ENCODE measurements at regions not wholly inside any gene's neighbourhood (a gene's known extent, or its start where the extent isn't known, plus 50 kb on each side); places are given as distances from the start of the nearest gene placed in this dataset.
"Not testable (repeated sequence)": the region's sequence is repeated elsewhere in the genome, so short reads cannot be mapped to it uniquely, and the experiment has no call there.

DNA sequence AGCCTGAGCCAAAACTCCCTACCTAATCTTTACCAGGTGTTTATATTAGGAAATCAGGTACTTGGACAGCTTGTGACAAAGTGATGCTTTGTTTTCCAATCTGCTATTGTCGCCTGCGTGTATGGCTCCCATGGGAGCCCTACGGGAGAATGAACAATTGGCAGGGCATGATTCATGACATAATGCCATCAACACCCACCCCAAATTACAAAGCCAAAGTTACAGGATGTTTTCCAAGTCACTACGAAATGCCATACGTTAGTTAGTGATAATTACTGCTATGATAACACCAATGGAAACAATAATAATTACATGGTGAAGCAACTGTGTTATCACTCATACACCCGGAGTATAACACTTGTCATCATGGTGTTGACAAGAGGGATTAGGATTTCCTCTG, 226.4 kb downstream of the FAM181B start:
- Histone ChIP-seq H3K36me3 (ENCODE audit: insufficient read depth, insufficient read length, low read length) (no peaks in the 10 kb centered on the region), H3K9me3 (ENCODE audit: insufficient read depth, low read length) (no peaks in the 10 kb centered on the region), H3K4me3 (ENCODE audit: insufficient read length, low read depth) (no peak overlapping the region), H3K27me3 (ENCODE audit: insufficient read depth, insufficient read length) (no peaks in the 10 kb centered on the region), H3K4me1 (ENCODE audit: insufficient read depth, insufficient read length) (no peaks in the 10 kb centered on the region), H3K9ac (ENCODE audit: insufficient read length, low read depth) (no peak overlapping the region)
- DNase-seq (ENCODE audit: low read depth, low spot score) = no peak
- no peak for TF ChIP-seq SUZ12 (IDR thresholded peaks at IDR 0.05; ENCODE audit: extremely low read depth, insufficient read depth, insufficient read length)
- no peak for TF ChIP-seq YY1 (IDR thresholded peaks at IDR 0.05; ENCODE audit: insufficient read depth, insufficient read length)
- TF ChIP-seq ZNF274 (IDR thresholded peaks at IDR 0.05; ENCODE audit: low read depth, low read length) = no peak

DNA sequence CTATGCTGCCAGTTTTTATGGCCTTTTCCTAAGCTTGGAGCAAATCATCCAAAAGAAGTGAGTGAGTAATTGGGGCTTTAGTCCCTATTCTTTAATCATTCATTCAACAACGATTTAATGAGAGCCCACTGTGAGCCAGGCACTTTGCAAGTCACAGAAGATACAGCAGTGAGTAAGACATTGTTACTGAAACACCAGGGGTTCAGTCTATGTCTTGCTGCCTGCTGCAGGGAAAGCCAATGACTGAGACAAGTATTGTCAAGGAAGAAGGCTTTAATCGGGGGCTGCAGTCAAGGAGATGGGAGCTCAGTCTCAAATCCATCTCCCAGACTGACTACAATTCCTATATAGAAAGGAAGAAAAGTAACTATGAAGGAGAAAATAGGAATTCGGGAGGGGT, 228.3 kb downstream of the FAM181B start:
- Histone ChIP-seq H3K9ac (ENCODE audit: insufficient read length, low read depth) (no peak overlapping the region), H3K9me3 (ENCODE audit: insufficient read depth, low read length) (no peaks in the 10 kb centered on the region), H3K4me1 (ENCODE audit: insufficient read depth, insufficient read length) (no peaks in the 10 kb centered on the region), H3K36me3 (ENCODE audit: insufficient read depth, insufficient read length, low read length) (no peaks in the 10 kb centered on the region), H3K4me3 (ENCODE audit: insufficient read length, low read depth) (no peak overlapping the region), H3K27me3 (ENCODE audit: insufficient read depth, insufficient read length) (no peaks in the 10 kb centered on the region)
- no peak for TF ChIP-seq YY1 (IDR thresholded peaks at IDR 0.05; ENCODE audit: insufficient read depth, insufficient read length)
- no peak for TF ChIP-seq SUZ12 (IDR thresholded peaks at IDR 0.05; ENCODE audit: extremely low read depth, insufficient read depth, insufficient read length)
- no peak for TF ChIP-seq ZNF274 (IDR thresholded peaks at IDR 0.05; ENCODE audit: low read depth, low read length)
- DNase-seq (ENCODE audit: low read depth, low spot score) = peak; percentile 28

DNA sequence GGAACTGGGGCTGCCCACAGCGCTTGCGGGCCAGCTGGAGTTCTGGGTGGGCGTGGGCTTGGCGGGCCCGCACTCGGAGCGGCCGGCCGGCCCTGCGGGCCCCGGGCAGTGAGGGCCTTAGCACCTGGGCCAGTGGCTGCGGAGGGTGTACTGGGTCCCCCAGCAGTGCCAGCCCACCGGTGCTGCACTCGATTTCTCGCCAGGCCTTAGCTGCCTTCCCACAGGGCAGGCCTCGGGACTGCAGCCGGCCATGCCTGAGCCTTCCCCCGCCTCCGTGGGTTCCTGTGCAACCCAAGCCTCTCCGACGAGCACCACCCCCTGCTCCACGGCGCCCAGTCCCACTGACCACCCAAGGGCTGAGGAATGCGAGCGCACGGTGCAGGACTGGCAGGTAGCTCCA, 232.5 kb downstream of the FAM181B start:
- H3K9ac ChIP-seq (ENCODE audit: insufficient read length, low read depth); H3K9me3 ChIP-seq (ENCODE audit: insufficient read depth, low read length); H3K4me1 ChIP-seq (ENCODE audit: insufficient read depth, insufficient read length); DNase-seq (ENCODE audit: low read depth, low spot score); H3K36me3 ChIP-seq (ENCODE audit: insufficient read depth, insufficient read length, low read length); H3K4me3 ChIP-seq (ENCODE audit: insufficient read length, low read depth); H3K27me3 ChIP-seq (ENCODE audit: insufficient read depth, insufficient read length): not testable (repeated sequence)

DNA sequence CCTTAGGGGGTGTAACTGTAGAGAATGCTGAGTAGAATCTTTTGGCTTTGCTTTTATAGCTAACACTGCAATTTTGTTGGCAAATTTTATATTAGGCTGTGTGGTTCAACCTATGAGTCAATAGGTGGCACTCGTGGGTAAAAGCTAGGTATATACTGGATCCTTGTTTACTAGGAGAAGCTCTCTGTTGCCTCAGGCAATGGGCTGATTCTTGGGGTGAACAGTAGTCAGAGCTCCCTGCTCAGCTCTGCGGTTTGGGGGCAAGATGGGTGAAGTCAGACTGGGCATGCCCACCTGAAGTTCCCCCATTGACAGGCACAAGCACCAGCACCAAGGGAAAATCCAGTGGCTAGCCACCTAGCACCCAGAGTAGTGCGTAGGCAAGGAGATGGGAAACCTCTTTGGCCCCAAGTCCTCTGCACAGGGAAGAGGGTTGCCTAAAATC, 238.7 kb downstream of the FAM181B start:
- Histone ChIP-seq H3K4me1 (ENCODE audit: insufficient read depth, insufficient read length) (no peaks in the 10 kb centered on the region), H3K9ac (ENCODE audit: insufficient read length, low read depth) (no peak overlapping the region), H3K36me3 (ENCODE audit: insufficient read depth, insufficient read length, low read length) (no peaks in the 10 kb centered on the region), H3K27me3 (ENCODE audit: insufficient read depth, insufficient read length) (no peaks in the 10 kb centered on the region), H3K4me3 (ENCODE audit: insufficient read length, low read depth) (no peak overlapping the region), H3K9me3 (ENCODE audit: insufficient read depth, low read length) (no peaks in the 10 kb centered on the region)
- DNase-seq (ENCODE audit: low read depth, low spot score) = peak; percentile 30
- TF ChIP-seq ZNF274 (IDR thresholded peaks at IDR 0.05; ENCODE audit: low read depth, low read length) = no peak
- no peak for TF ChIP-seq SUZ12 (IDR thresholded peaks at IDR 0.05; ENCODE audit: extremely low read depth, insufficient read depth, insufficient read length)
- TF ChIP-seq YY1 (IDR thresholded peaks at IDR 0.05; ENCODE audit: insufficient read depth, insufficient read length) = no peak

DNA sequence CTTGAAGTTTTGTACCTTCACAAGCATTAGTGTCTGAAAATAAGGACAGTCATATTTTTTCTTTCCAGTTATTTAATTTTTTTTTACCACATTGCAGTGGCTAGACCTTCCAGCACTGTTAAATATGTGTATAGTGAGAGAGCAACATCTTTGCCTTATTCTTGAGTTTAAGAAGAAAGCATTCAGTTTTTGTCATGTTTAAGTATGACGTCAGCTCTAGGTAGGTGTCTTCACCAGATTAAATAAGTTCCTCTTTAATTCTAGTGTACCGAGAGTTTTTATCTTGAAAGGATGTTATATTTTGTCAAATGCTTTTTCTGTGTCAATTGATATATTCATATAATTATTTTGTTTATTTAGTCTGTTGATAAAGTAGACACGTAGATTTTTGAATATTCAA, 258.8 kb downstream of the FAM181B start:
- no peak for DNase-seq (ENCODE audit: low read depth, low spot score)
- Histone ChIP-seq H3K9ac (ENCODE audit: insufficient read length, low read depth) (no peak overlapping the region), H3K27me3 (ENCODE audit: insufficient read depth, insufficient read length) (no peaks in the 10 kb centered on the region), H3K4me3 (ENCODE audit: insufficient read length, low read depth) (no peak overlapping the region), H3K9me3 (ENCODE audit: insufficient read depth, low read length) (no peaks in the 10 kb centered on the region), H3K4me1 (ENCODE audit: insufficient read depth, insufficient read length) (no peaks in the 10 kb centered on the region), H3K36me3 (ENCODE audit: insufficient read depth, insufficient read length, low read length) (no peaks in the 10 kb centered on the region)
- TF ChIP-seq SUZ12 (IDR thresholded peaks at IDR 0.05; ENCODE audit: extremely low read depth, insufficient read depth, insufficient read length) = no peak
- TF ChIP-seq YY1 (IDR thresholded peaks at IDR 0.05; ENCODE audit: insufficient read depth, insufficient read length) = no peak
- TF ChIP-seq ZNF274 (IDR thresholded peaks at IDR 0.05; ENCODE audit: low read depth, low read length) = no peak

DNA sequence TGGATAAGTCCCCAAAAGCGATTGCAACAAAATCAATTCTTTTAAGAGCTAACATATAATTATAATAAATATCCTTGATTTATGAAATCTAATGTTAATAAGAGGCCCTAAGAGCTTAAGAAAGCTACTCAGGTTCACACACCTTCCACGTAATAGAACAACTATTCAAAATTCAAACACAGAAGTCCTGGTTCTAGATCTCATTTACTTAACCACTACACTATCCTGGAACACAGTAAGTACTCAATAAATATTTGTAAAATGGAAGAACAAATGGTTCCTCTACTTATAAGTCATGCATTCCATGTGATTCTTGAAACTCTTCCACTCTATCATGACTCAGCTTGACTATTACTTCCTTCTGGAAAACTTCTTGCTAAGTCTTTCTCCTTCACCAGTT, 268.2 kb downstream of the FAM181B start:
- no peak overlapping the region for H3K4me3 ChIP-seq (ENCODE audit: insufficient read length, low read depth)
- TF ChIP-seq SUZ12 (IDR thresholded peaks at IDR 0.05; ENCODE audit: extremely low read depth, insufficient read depth, insufficient read length) (no peak), ZNF274 (IDR thresholded peaks at IDR 0.05; ENCODE audit: low read depth, low read length) (no peak), YY1 (IDR thresholded peaks at IDR 0.05; ENCODE audit: insufficient read depth, insufficient read length) (no peak)
- DNase-seq (ENCODE audit: low read depth, low spot score) = no peak

DNA sequence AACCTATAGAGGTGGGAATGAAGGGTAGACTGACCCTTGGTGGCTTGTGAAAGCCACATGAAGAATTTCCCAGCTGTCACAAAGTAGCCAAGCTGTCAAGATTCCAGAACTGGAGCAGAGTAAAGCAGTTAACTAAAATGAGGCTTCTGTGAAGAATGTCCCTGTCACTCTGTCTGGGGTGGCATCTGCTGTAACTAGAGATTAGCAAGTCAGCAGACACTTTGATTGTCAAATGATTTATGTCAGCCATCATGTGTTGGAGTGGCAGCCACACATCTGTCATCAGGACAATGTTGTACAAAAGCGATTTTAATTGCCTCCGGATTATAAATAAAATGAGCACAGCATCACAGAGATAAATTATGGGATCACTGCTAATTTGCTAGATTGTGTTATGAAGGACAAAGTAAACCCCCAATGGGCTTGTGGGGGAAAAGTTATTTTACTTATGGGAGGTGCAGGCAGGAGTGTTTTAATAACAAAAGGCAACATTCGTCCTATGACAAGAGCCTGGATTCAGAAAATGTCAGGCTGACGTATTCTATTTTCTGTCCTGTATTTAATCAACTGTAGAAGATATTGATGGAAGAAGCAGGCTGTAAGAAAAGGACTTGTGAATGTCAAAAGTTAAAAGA, 270.9 kb downstream of the FAM181B start:
- H3K27me3 ChIP-seq (ENCODE audit: insufficient read depth, insufficient read length) = no peaks in the 10 kb centered on the region
- H3K4me3 ChIP-seq (ENCODE audit: insufficient read length, low read depth) = no peak overlapping the region
- no peak for TF ChIP-seq SUZ12 (IDR thresholded peaks at IDR 0.05; ENCODE audit: extremely low read depth, insufficient read depth, insufficient read length)
- no peak for TF ChIP-seq YY1 (IDR thresholded peaks at IDR 0.05; ENCODE audit: insufficient read depth, insufficient read length)
- H3K9me3 ChIP-seq (ENCODE audit: insufficient read depth, low read length) = no peaks in the 10 kb centered on the region
- H3K4me1 ChIP-seq (ENCODE audit: insufficient read depth, insufficient read length) = no peaks in the 10 kb centered on the region
- H3K9ac ChIP-seq (ENCODE audit: insufficient read length, low read depth) = no peak overlapping the region
- no peaks in the 10 kb centered on the region for H3K36me3 ChIP-seq (ENCODE audit: insufficient read depth, insufficient read length, low read length)
- DNase-seq (ENCODE audit: low read depth, low spot score) = no peak

More for the DNA sequence above, 268.2 kb downstream of the FAM181B start:
- Histone ChIP-seq H3K36me3 (ENCODE audit: insufficient read depth, insufficient read length, low read length) (no peaks in the 10 kb centered on the region), H3K9me3 (ENCODE audit: insufficient read depth, low read length) (no peaks in the 10 kb centered on the region), H3K9ac (ENCODE audit: insufficient read length, low read depth) (no peak overlapping the region), H3K27me3 (ENCODE audit: insufficient read depth, insufficient read length) (no peaks in the 10 kb centered on the region), H3K4me1 (ENCODE audit: insufficient read depth, insufficient read length) (no peaks in the 10 kb centered on the region)

DNA sequence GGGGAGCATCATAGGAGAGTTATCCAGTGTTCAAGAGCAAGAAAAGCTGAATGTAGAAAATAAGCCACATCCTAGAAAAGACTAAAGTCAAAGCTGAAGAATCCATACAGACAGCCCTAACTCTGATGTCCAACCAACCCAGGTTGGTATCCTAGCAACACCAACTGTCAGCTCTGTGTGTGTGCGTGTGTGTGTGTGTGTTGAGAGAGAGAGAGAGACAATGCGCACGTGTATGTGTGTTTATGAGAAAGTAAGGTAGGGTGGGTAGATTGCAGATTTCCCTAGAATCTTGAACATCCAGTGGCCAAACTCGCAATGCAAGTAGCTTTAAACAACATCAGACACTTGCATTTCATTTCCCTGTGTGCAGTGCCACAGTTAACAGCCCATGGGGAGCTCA, 274.9 kb downstream of the FAM181B start:
- DNase-seq (ENCODE audit: low read depth, low spot score) = no peak
- TF ChIP-seq ZNF274 (IDR thresholded peaks at IDR 0.05; ENCODE audit: low read depth, low read length) = no peak
- TF ChIP-seq YY1 (IDR thresholded peaks at IDR 0.05; ENCODE audit: insufficient read depth, insufficient read length) = no peak
- no peak for TF ChIP-seq SUZ12 (IDR thresholded peaks at IDR 0.05; ENCODE audit: extremely low read depth, insufficient read depth, insufficient read length)

More for the DNA sequence above, 274.9 kb downstream of the FAM181B start:
- H3K9ac ChIP-seq (ENCODE audit: insufficient read length, low read depth) = no peak overlapping the region
- H3K4me1 ChIP-seq (ENCODE audit: insufficient read depth, insufficient read length) = no peaks in the 10 kb centered on the region
- no peaks in the 10 kb centered on the region for H3K27me3 ChIP-seq (ENCODE audit: insufficient read depth, insufficient read length)
- H3K4me3 ChIP-seq (ENCODE audit: insufficient read length, low read depth) = no peak overlapping the region
- no peaks in the 10 kb centered on the region for H3K36me3 ChIP-seq (ENCODE audit: insufficient read depth, insufficient read length, low read length)
- no peaks in the 10 kb centered on the region for H3K9me3 ChIP-seq (ENCODE audit: insufficient read depth, low read length)
